Ureter (tissue), 1 donor: ENCODE measurements at regions not wholly inside any gene's neighbourhood (a gene's known extent, or its start where the extent isn't known, plus 50 kb on each side); places are given as distances from the start of the nearest gene placed in this dataset.

Experiments used
- DNase-seq: peaks from one replicate; pipeline ENCODE4 v3.0.0-alpha.2; 2020; ENCODE audit warnings: low spot score
- donor health status: DM: yes; HTN: yes; CAD: no.

GRCh38 chr12:12016284-12017100 lies 54.2 kb upstream of the BCL2L14 start:
- no peak for DNase-seq

GRCh38 chr12:12017135-12017581 lies 53.6 kb upstream of the BCL2L14 start:
- no peak for DNase-seq

GRCh38 chr12:12017798-12018197 lies 52.9 kb upstream of the BCL2L14 start:
- no peak for DNase-seq

- DNase-seq, result no peak
Measured at GRCh38 chr12:12018454-12018853, 52.3 kb upstream of the BCL2L14 start.

GRCh38 chr12:12019881-12020280 lies 50.9 kb upstream of the BCL2L14 start:
- no peak for DNase-seq

- DNase-seq, result no peak
Measured at GRCh38 chr12:12020762-12021161, 50.0 kb upstream of the BCL2L14 start.
